ENCODE measurements at regions not wholly inside any gene's neighbourhood (a gene's known extent, or its start where the extent isn't known, plus 50 kb on each side); places are given as distances from the start of the nearest gene placed in this dataset.

- DNase-seq (ENCODE audit: low spot score): no peak
Observed at GRCh38 chr1:29677028-29678024, 441.0 kb downstream of the PTPRU start.

GRCh38 chr1:29676496-29676895, 440.2 kb downstream of the PTPRU start:
- DNase-seq (ENCODE audit: low spot score): no peak

GRCh38 chr1:29675481-29676263, 439.4 kb downstream of the PTPRU start:
- DNase-seq (ENCODE audit: low spot score): no peak

- no peak for DNase-seq (ENCODE audit: low spot score)
Observed at GRCh38 chr1:29674627-29675326, 438.5 kb downstream of the PTPRU start.

- no peak for DNase-seq (ENCODE audit: low spot score)
Observed at GRCh38 chr1:29673669-29674626, 437.6 kb downstream of the PTPRU start.

- no peak for DNase-seq (ENCODE audit: low spot score)
Observed at GRCh38 chr1:29673228-29673500, 436.8 kb downstream of the PTPRU start.

GRCh38 chr1:29672416-29673227, 436.3 kb downstream of the PTPRU start:
- no peak for DNase-seq (ENCODE audit: low spot score)

GRCh38 chr1:29671446-29672356, 435.4 kb downstream of the PTPRU start:
- DNase-seq (ENCODE audit: low spot score): no peak

GRCh38 chr1:29670752-29671151, 434.4 kb downstream of the PTPRU start:
- no peak for DNase-seq (ENCODE audit: low spot score)

- DNase-seq (ENCODE audit: low spot score): no peak
Observed at GRCh38 chr1:29669912-29670311, 433.6 kb downstream of the PTPRU start.

- no peak for DNase-seq (ENCODE audit: low spot score)
Observed at GRCh38 chr1:29669158-29669871, 433.0 kb downstream of the PTPRU start.

- DNase-seq (ENCODE audit: low spot score): no peak
Observed at GRCh38 chr1:29668551-29669157, 432.3 kb downstream of the PTPRU start.

GRCh38 chr1:29667951-29668350, 431.6 kb downstream of the PTPRU start:
- DNase-seq (ENCODE audit: low spot score): no peak

GRCh38 chr1:29664711-29665110, 428.4 kb downstream of the PTPRU start:
- DNase-seq (ENCODE audit: low spot score): no peak

GRCh38 chr1:29658688-29659087, 422.4 kb downstream of the PTPRU start:
- no peak for DNase-seq (ENCODE audit: low spot score)

GRCh38 chr1:29657816-29658215, 421.5 kb downstream of the PTPRU start:
- no peak for DNase-seq (ENCODE audit: low spot score)

- no peak for DNase-seq (ENCODE audit: low spot score)
Observed at GRCh38 chr1:29655945-29656850, 419.9 kb downstream of the PTPRU start.

All from SK-N-DZ (cell line).